GM21390 (cell line): ENCODE measurements at regions not wholly inside any gene's neighbourhood (a gene's known extent, or its start where the extent isn't known, plus 50 kb on each side); places are given as distances from the start of the nearest gene placed in this dataset.

ENCODE experiments used
- ATAC-seq: cut with Tn5 transposase; IDR thresholded peaks from one replicate; pipeline ENCODE4 v1.9.1; 2021; ENCODE audit not compliant: unreplicated experiment

GRCh38 chr1:13965770-13966398 lies 265.9 kb downstream of the PRDM2 start:
- ATAC-seq, result no peak

- ATAC-seq, result no peak
Observed at GRCh38 chr1:13967707-13968106, 267.7 kb downstream of the PRDM2 start.

GRCh38 chr1:13968361-13968760 lies 268.4 kb downstream of the PRDM2 start:
- ATAC-seq, result no peak

GRCh38 chr1:13970631-13971247 lies 270.8 kb downstream of the PRDM2 start:
- ATAC-seq, result no peak

GRCh38 chr1:13976485-13976884 lies 276.5 kb downstream of the PRDM2 start:
- ATAC-seq, result no peak

- no peak for ATAC-seq
Observed at GRCh38 chr1:13981142-13981541, 281.2 kb downstream of the PRDM2 start.

GRCh38 chr1:13983393-13983792 lies 283.4 kb downstream of the PRDM2 start:
- no peak for ATAC-seq

- ATAC-seq, result no peak
Observed at GRCh38 chr1:13990939-13991338, 291.0 kb downstream of the PRDM2 start.

- no peak for ATAC-seq
Observed at GRCh38 chr1:13992489-13993285, 292.7 kb downstream of the PRDM2 start.

GRCh38 chr1:13994386-13994785 lies 294.4 kb downstream of the PRDM2 start:
- ATAC-seq, result no peak

- no peak for ATAC-seq
Observed at GRCh38 chr1:13996334-13996733, 296.3 kb downstream of the PRDM2 start.

- peak; percentile 65 for ATAC-seq
Observed at GRCh38 chr1:14003552-14003951, 303.6 kb downstream of the PRDM2 start.

- no peak for ATAC-seq
Observed at GRCh38 chr1:14009582-14009981, 309.6 kb downstream of the PRDM2 start.

GRCh38 chr1:14010476-14010875 lies 310.5 kb downstream of the PRDM2 start:
- ATAC-seq, result no peak

- no peak for ATAC-seq
Observed at GRCh38 chr1:14011132-14011531, 311.1 kb downstream of the PRDM2 start.

GRCh38 chr1:14011888-14012287 lies 311.9 kb downstream of the PRDM2 start:
- ATAC-seq, result no peak

GRCh38 chr1:14014929-14015328 lies 314.9 kb downstream of the PRDM2 start:
- ATAC-seq, result no peak

GRCh38 chr1:14015917-14016316 lies 315.9 kb downstream of the PRDM2 start:
- no peak for ATAC-seq

GRCh38 chr1:14017531-14017961 lies 317.6 kb downstream of the PRDM2 start:
- no peak for ATAC-seq

GRCh38 chr1:14019461-14019860 lies 319.5 kb downstream of the PRDM2 start:
- no peak for ATAC-seq

- ATAC-seq, result no peak
Observed at GRCh38 chr1:14020006-14020405, 320.0 kb downstream of the PRDM2 start.

- ATAC-seq, result no peak
Observed at GRCh38 chr1:14027099-14027498, 327.1 kb downstream of the PRDM2 start.
